ACC112 (cell line): ENCODE measurements at regions not wholly inside any gene's neighbourhood (a gene's known extent, or its start where the extent isn't known, plus 50 kb on each side); places are given as distances from the start of the nearest gene placed in this dataset.

Experiments
- H2AFZ ChIP-seq: fragments of 200-600 bp; sonication (generic); one replicate; pipeline ENCODE4 v1.6.0; 2017; ENCODE audit warnings: antibody characterized with exemption, low read length; ENCODE audit not compliant: unreplicated experiment
- H3K27ac ChIP-seq: fragments of 200-600 bp; sonication (generic); 2 replicates; pipeline ENCODE4 v1.5.1; 2014; ENCODE audit warnings: low read depth, mild to moderate bottlenecking, antibody characterized with exemption, low read length, moderate library complexity
- H3K27me3 ChIP-seq: fragments of 200-600 bp; sonication (generic); 2 replicates; pipeline ENCODE4 v1.6.1; 2014; ENCODE audit warnings: mild to moderate bottlenecking, antibody characterized with exemption, low read length, moderate library complexity, mixed read lengths; ENCODE audit not compliant: insufficient read depth
- H3K36me3 ChIP-seq: fragments of 200-600 bp; sonication (generic); 2 replicates; pipeline ENCODE4 v1.6.1; 2016; ENCODE audit warnings: mild to moderate bottlenecking, antibody characterized with exemption, low read length, moderate library complexity, mixed read lengths; ENCODE audit not compliant: insufficient read depth
- H3K4me1 ChIP-seq: fragments of 200-600 bp; sonication (generic); one replicate; pipeline ENCODE4 v1.6.1; 2016; ENCODE audit warnings: low read length, mixed read lengths; ENCODE audit not compliant: insufficient read depth, unreplicated experiment, control insufficient read depth
- H3K4me3 ChIP-seq: fragments of 200-600 bp; sonication (generic); 2 replicates; pipeline ENCODE4 v1.5.1; 2014; ENCODE audit warnings: mild to moderate bottlenecking, low read depth, low read length
- H3K79me2 ChIP-seq: fragments of 200-600 bp; sonication (generic); one replicate; pipeline ENCODE4 v1.6.0; 2016; ENCODE audit warnings: low read length; ENCODE audit not compliant: control insufficient read depth, unreplicated experiment, insufficient read depth

DNA sequence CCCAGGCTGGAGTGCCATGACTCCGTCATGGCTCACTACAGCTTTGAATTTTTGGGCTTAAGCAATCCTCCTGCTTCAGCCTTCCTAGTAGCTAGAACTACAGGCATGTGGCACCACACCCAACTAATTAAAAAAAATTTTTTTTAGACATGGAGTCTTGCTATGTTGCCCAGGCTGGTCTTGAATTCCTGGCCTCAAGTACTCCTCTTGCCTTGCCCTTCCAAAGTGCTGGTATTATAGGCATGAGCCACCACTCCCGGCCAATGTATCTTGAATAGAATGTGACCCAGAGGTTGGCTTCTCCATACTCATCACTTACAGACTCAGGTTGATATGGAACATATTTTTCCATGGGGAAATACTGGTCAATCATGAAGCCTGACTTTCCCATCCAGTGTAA lies 51.2 kb upstream of the JAK2 start:
- Histone ChIP-seq H3K4me1 (peaks cover 27% of the 10 kb centered on the region), H3K4me3 (no peak overlapping the region), H3K27ac (no peak overlapping the region), H3K79me2 (no peaks in the 10 kb centered on the region), H3K27me3 (no peaks in the 10 kb centered on the region), H2AFZ (no peak overlapping the region), H3K36me3 (no peaks in the 10 kb centered on the region)

- H3K4me1 ChIP-seq, result peaks cover 21% of the 10 kb centered on the region
- no peaks in the 10 kb centered on the region for H3K79me2 ChIP-seq
- no peak overlapping the region for H2AFZ ChIP-seq
- H3K27me3 ChIP-seq, result no peaks in the 10 kb centered on the region
- no peak overlapping the region for H3K27ac ChIP-seq
- H3K36me3 ChIP-seq, result no peaks in the 10 kb centered on the region
- H3K4me3 ChIP-seq, result no peak overlapping the region
These were observed 49.9 kb upstream of the JAK2 start for GRCh38 chr9:4935001-4935672.
